HepG2 (cell line): ENCODE measurements at regions not wholly inside any gene's neighbourhood (a gene's known extent, or its start where the extent isn't known, plus 50 kb on each side); places are given as distances from the start of the nearest gene placed in this dataset.

ENCODE experiments used
- ARHGAP35 ChIP-seq: sonication (generic); formaldehyde crosslinking; IDR thresholded peaks from 2 replicates; pipeline ENCODE4 v1.9.0; 2022; ENCODE audit warnings: mild to moderate bottlenecking, inconsistent platforms, moderate library complexity, missing genetic modification reagents, borderline replicate concordance
- CREBL2 ChIP-seq: sonication (generic); formaldehyde crosslinking; IDR thresholded peaks from 2 replicates; pipeline ENCODE4 v1.8.1; 2023; ENCODE audit warnings: missing genetic modification reagents, mild to moderate bottlenecking, borderline replicate concordance
- EZH2 ChIP-seq: conservative IDR thresholded peaks from 2 replicates; pipeline ENCODE4 v1.6.1; 2012; ENCODE audit warnings: mild to moderate bottlenecking, low read depth, low read length, moderate library complexity
- HDAC6 ChIP-seq: fragments of 200-600 bp; sonication (generic); IDR thresholded peaks from 2 replicates; pipeline ENCODE4 v1.7.0; 2017; ENCODE audit warnings: mild to moderate bottlenecking, antibody characterized with exemption, low read length, low read depth
- ZBTB3 ChIP-seq: sonication (generic); formaldehyde crosslinking; IDR thresholded peaks from 2 replicates; pipeline ENCODE4 v1.4.0; 2020; ENCODE audit warnings: low read depth, mild to moderate bottlenecking, moderate library complexity, missing genetic modification reagents, borderline replicate concordance
- ZFP91 ChIP-seq: sonication (generic); formaldehyde crosslinking; IDR thresholded peaks from 2 replicates; pipeline ENCODE4 v1.9.0; 2022; ENCODE audit warnings: missing genetic modification reagents, mild to moderate bottlenecking, borderline replicate concordance
- ZNF136 ChIP-seq: sonication (generic); formaldehyde crosslinking; IDR thresholded peaks from 2 replicates; pipeline ENCODE4 v1.8.1; 2022; ENCODE audit warnings: low read depth, mild to moderate bottlenecking, moderate library complexity, missing genetic modification reagents
- ZNF281 ChIP-seq: sonication (generic); formaldehyde crosslinking; IDR thresholded peaks from 2 replicates; pipeline ENCODE4 v1.4.0; 2020; ENCODE audit warnings: missing genetic modification reagents, borderline replicate concordance
- ZNF407 ChIP-seq: sonication (generic); formaldehyde crosslinking; IDR thresholded peaks from one replicate; pipeline ENCODE4 v1.5.1; 2020; ENCODE audit warnings: mild to moderate bottlenecking, missing genetic modification reagents; ENCODE audit errors: not compliant biosample characterization
- ZNF563 ChIP-seq: sonication (generic); formaldehyde crosslinking; IDR thresholded peaks from 2 replicates; pipeline ENCODE4 v1.8.0; 2022; ENCODE audit warnings: mild to moderate bottlenecking, moderate library complexity, missing genetic modification reagents

GRCh38 chr18:10213526-10213925, 240.9 kb upstream of the APCDD1 start (continued):
- TF ChIP-seq ZNF407 (CRISPR knock-in tag) (no peak), ARHGAP35 (CRISPR knock-in tag) (no peak), EZH2 (no peak), ZNF563 (CRISPR knock-in tag) (no peak), ZNF281 (CRISPR knock-in tag) (no peak), ZBTB3 (CRISPR knock-in tag) (no peak), ZNF136 (CRISPR knock-in tag) (no peak), HDAC6 (no peak), ZFP91 (no peak), CREBL2 (CRISPR knock-in tag) (no peak)
- TF ChIP-seq, all 625 proteins: peak for 0
